Keratinocyte (primary cell): ENCODE measurements at regions not wholly inside any gene's neighbourhood (a gene's known extent, or its start where the extent isn't known, plus 50 kb on each side); places are given as distances from the start of the nearest gene placed in this dataset.

ENCODE experiments used
- DNase-seq: peaks from one replicate; pipeline ENCODE4 v3.0.0-alpha.2; 2011; ENCODE audit warnings: low read depth, missing footprints, low spot score
- FAIRE-seq: peaks from 2 replicates; lab custom pipeline; 2011; peaks lifted over from hg19 to GRCh38; lab: Jason Lieb, UNC
- H2AFZ ChIP-seq: 2 replicates; pipeline ENCODE4 v1.6.0; 2012; ENCODE audit warnings: low read length, control low read depth, inconsistent platforms; ENCODE audit not compliant: control insufficient read depth
- H3K27ac ChIP-seq: 2 replicates; pipeline ENCODE4 v1.5.1; 2011; ENCODE audit warnings: low read length; ENCODE audit not compliant: control insufficient read depth, insufficient read depth
- H3K27me3 ChIP-seq: 3 replicates; pipeline ENCODE4 v1.6.0; 2011; ENCODE audit warnings: low read length; ENCODE audit not compliant: control insufficient read depth, insufficient read depth; ENCODE audit errors: extremely low read depth
- H3K36me3 ChIP-seq, 2 experiments: 2 replicates in 1 of 2; 3 replicates in 1 of 2; pipeline ENCODE4 v1.5.1; 2011; ENCODE audit warnings: low read length in 2 of 2, mild to moderate bottlenecking in 1 of 2; ENCODE audit not compliant: control insufficient read depth in 2 of 2, insufficient read depth in 2 of 2; ENCODE audit errors: extremely low read depth in 1 of 2
- H3K4me1 ChIP-seq: 3 replicates; pipeline ENCODE4 v1.5.1; 2011; ENCODE audit warnings: low read length; ENCODE audit not compliant: control insufficient read depth, insufficient read depth; ENCODE audit errors: extremely low read depth
- H3K4me2 ChIP-seq: 3 replicates; pipeline ENCODE4 v1.6.0; 2011; ENCODE audit warnings: low read depth, low read length; ENCODE audit not compliant: control insufficient read depth, insufficient read depth; ENCODE audit errors: extremely low read depth
- H3K4me3 ChIP-seq, 3 experiments: fragments of 200-600 bp in 1 of 3; sonication (generic) in 1 of 3; 2 replicates in 2 of 3; 3 replicates in 1 of 3; pipeline ENCODE4 v1.5.1; 2011 to 2016; ENCODE audit warnings: low read length in 3 of 3, mild to moderate bottlenecking in 3 of 3, control low read depth in 2 of 3, inconsistent platforms in 1 of 3, low read depth in 1 of 3, mixed read lengths in 1 of 3, mixed run types in 1 of 3, moderate library complexity in 1 of 3; ENCODE audit not compliant: control insufficient read depth in 2 of 3, insufficient read depth in 2 of 3; ENCODE audit errors: extremely low read depth in 1 of 3
- H3K79me2 ChIP-seq: 2 replicates; pipeline ENCODE4 v1.6.0; 2012; ENCODE audit warnings: low read length; ENCODE audit not compliant: control insufficient read depth, insufficient read depth
- H3K9ac ChIP-seq: 3 replicates; pipeline ENCODE4 v1.6.0; 2011; ENCODE audit warnings: low read length; ENCODE audit not compliant: control insufficient read depth, insufficient read depth; ENCODE audit errors: extremely low read depth
- H3K9me1 ChIP-seq: 3 replicates; pipeline ENCODE4 v1.6.0; 2011; ENCODE audit warnings: low read length; ENCODE audit not compliant: control insufficient read depth, insufficient read depth; ENCODE audit errors: extremely low read depth
- H3K9me3 ChIP-seq: 2 replicates; pipeline ENCODE4 v1.5.1; 2012; ENCODE audit warnings: low read depth, low read length; ENCODE audit not compliant: control insufficient read depth
- H4K20me1 ChIP-seq: 3 replicates; pipeline ENCODE4 v1.6.0; 2011; ENCODE audit warnings: low read length; ENCODE audit not compliant: control insufficient read depth, insufficient read depth; ENCODE audit errors: extremely low read depth
- EZH2 ChIP-seq: IDR thresholded peaks from one replicate; pipeline ENCODE4 v1.6.1; 2012; ENCODE audit warnings: inconsistent platforms, mild to moderate bottlenecking, low read length, moderate library complexity
- dilution Hi-C: fragments of 300-500 bp; cut with MboI; formaldehyde crosslinking; loops from one replicate; pipeline ENCODE4 v1.7.0; 2020; ENCODE audit warnings: low sequenced_read_pairs; ENCODE audit not compliant: extremely low pct_ligation_motif_present
- TF ChIP-seq, protein P1 (sequence below), 3 experiments: IDR thresholded peaks in 1 of 3; conservative IDR thresholded peaks in 1 of 3; optimal IDR thresholded peaks in 1 of 3; 2 replicates in 2 of 3; 3 replicates in 1 of 3; pipeline versions ENCODE3 to v1.5.1; 2011; ENCODE audit warnings: low read length in 3 of 3, mild to moderate bottlenecking in 3 of 3, moderate library complexity in 2 of 3, control low read depth in 1 of 3, inconsistent platforms in 1 of 3; ENCODE audit not compliant: insufficient read depth in 2 of 3; ENCODE audit errors: extremely low read depth in 1 of 3

DNA sequence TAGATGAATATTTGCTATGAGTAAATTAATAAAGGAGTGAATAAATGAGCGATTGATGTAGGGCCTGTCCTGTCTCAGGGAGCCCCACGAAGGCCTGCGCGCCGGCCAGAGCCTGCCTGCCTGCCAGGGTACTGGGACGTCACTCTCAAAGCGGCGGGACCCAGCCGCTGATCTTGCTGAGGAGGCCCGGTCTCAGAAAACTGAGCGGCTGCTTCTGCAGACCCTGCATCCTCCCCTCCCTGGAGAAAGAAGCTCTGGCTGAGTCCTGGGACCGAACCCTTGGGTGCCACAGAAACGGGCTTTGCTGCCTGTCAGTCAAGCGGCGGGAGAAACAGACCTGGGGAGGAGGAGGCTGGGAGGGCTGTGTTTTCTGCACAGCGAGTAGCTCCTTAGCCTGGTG is 91.6 kb upstream of the B3GAT1 start:
- Histone ChIP-seq H3K4me2 (no peak overlapping the region), H3K9me3 (peaks cover 8% of the 10 kb centered on the region), H3K9ac (no peak overlapping the region), H3K79me2 (no peaks in the 10 kb centered on the region), H4K20me1 (no peaks in the 10 kb centered on the region), H2AFZ (no peak overlapping the region), H3K9me1 (no peaks in the 10 kb centered on the region), H3K36me3 (no peaks in the 10 kb centered on the region), H3K27me3 (no peaks in the 10 kb centered on the region), H3K4me3 (no peak overlapping the region), H3K4me1 (no peaks in the 10 kb centered on the region), H3K27ac (no peak overlapping the region)
- TF ChIP-seq, protein P1, sequence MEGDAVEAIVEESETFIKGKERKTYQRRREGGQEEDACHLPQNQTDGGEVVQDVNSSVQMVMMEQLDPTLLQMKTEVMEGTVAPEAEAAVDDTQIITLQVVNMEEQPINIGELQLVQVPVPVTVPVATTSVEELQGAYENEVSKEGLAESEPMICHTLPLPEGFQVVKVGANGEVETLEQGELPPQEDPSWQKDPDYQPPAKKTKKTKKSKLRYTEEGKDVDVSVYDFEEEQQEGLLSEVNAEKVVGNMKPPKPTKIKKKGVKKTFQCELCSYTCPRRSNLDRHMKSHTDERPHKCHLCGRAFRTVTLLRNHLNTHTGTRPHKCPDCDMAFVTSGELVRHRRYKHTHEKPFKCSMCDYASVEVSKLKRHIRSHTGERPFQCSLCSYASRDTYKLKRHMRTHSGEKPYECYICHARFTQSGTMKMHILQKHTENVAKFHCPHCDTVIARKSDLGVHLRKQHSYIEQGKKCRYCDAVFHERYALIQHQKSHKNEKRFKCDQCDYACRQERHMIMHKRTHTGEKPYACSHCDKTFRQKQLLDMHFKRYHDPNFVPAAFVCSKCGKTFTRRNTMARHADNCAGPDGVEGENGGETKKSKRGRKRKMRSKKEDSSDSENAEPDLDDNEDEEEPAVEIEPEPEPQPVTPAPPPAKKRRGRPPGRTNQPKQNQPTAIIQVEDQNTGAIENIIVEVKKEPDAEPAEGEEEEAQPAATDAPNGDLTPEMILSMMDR (optimal IDR thresholded peaks at IDR 0.05 in 1 of 3, IDR thresholded peaks at IDR 0.05 in 1 of 3, conservative IDR thresholded peaks at IDR 0.05 in 1 of 3; ENCODE audit: extremely low read depth in 1 of 3, insufficient read depth in 2 of 3, low read length in 3 of 3), result no peak
- no peak for TF ChIP-seq EZH2
- no peak for FAIRE-seq
- dilution Hi-C loops, result no loop called here
- DNase-seq, result no peak

DNA sequence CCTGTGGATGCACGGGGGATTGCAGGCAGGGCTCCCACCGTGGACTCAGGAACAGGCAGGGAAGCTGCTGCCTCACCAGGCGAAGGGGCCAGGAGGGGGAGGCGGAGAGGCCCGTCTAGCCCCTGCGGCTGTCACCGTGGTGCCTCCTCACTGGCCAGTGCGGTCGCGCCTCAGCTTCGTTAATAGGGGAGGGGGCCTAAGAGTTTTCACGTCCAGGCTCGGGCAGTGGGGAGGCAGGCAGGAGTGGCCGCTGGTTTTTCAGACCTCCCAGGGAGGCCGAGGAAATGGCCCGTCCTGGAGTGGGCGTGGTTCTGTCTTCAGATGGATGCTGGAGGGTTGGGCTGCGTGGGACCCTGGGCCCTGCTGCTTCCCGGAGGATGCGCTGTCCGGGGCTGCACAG is 91.1 kb upstream of the B3GAT1 start:
- no peaks in the 10 kb centered on the region for H3K79me2 ChIP-seq
- TF ChIP-seq EZH2, result no peak
- TF ChIP-seq, protein P1 (optimal IDR thresholded peaks at IDR 0.05 in 1 of 3, IDR thresholded peaks at IDR 0.05 in 1 of 3, conservative IDR thresholded peaks at IDR 0.05 in 1 of 3; ENCODE audit: extremely low read depth in 1 of 3, insufficient read depth in 2 of 3, low read length in 3 of 3), result no peak
- no peaks in the 10 kb centered on the region for H3K4me1 ChIP-seq
- no peak for FAIRE-seq
- H3K9me3 ChIP-seq, result peaks cover 8% of the 10 kb centered on the region
- dilution Hi-C loops, result no loop called here
- H3K4me3 ChIP-seq, result no peak overlapping the region
- H3K9ac ChIP-seq, result no peak overlapping the region
- no peaks in the 10 kb centered on the region for H3K9me1 ChIP-seq
- H3K27ac ChIP-seq, result no peak overlapping the region
- no peak overlapping the region for H2AFZ ChIP-seq
- H3K36me3 ChIP-seq, result no peaks in the 10 kb centered on the region
- no peak overlapping the region for H3K4me2 ChIP-seq
- DNase-seq, result no peak
- no peaks in the 10 kb centered on the region for H4K20me1 ChIP-seq
- H3K27me3 ChIP-seq, result no peaks in the 10 kb centered on the region
